ENCODE measurements at regions not wholly inside any gene's neighbourhood (a gene's known extent, or its start where the extent isn't known, plus 50 kb on each side); places are given as distances from the start of the nearest gene placed in this dataset.

DNA sequence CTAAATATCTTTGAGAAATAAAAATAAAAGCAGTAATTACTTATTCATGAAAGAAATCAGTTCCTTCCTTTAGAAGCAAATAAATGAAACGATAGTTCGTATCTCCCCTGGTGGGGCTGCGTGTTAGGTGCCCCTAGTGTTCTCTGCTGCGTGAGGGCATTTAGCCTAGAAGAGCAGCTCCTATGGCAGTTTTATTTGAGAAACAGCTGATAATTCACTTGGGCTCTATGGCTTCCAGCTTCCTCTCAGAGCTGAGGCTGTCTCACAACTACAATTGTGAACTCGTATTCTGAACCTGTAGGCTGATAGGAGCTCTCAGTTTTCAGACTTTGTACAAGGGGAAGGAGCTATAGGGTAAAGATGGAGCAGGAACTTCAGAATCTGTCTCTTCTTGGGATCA, 540.0 kb upstream of the MAP3K7 start:
- TF ChIP-seq EZH2 (IDR thresholded peaks at IDR 0.05; ENCODE audit: low read length, missing control alignments): no peak
- TF ChIP-seq, protein P1, sequence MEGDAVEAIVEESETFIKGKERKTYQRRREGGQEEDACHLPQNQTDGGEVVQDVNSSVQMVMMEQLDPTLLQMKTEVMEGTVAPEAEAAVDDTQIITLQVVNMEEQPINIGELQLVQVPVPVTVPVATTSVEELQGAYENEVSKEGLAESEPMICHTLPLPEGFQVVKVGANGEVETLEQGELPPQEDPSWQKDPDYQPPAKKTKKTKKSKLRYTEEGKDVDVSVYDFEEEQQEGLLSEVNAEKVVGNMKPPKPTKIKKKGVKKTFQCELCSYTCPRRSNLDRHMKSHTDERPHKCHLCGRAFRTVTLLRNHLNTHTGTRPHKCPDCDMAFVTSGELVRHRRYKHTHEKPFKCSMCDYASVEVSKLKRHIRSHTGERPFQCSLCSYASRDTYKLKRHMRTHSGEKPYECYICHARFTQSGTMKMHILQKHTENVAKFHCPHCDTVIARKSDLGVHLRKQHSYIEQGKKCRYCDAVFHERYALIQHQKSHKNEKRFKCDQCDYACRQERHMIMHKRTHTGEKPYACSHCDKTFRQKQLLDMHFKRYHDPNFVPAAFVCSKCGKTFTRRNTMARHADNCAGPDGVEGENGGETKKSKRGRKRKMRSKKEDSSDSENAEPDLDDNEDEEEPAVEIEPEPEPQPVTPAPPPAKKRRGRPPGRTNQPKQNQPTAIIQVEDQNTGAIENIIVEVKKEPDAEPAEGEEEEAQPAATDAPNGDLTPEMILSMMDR (conservative IDR thresholded peaks at IDR 0.05 in 1 of 2, IDR thresholded peaks at IDR 0.05 in 1 of 2; ENCODE audit: low read depth in 1 of 2, low read length in 2 of 2): no peak
- Histone ChIP-seq H3K4me2 (ENCODE audit: extremely low read depth, insufficient read depth, low read length) (no peak overlapping the region), H4K20me1 (ENCODE audit: control insufficient read depth, extremely low read depth, insufficient read depth, low read length) (no peaks in the 10 kb centered on the region), H3K4me3 (replicated peaks in 1 of 4; ENCODE audit: control extremely low read depth in 1 of 4, insufficient read depth in 1 of 4, low read depth in 3 of 4, low read length in 4 of 4) (no peak overlapping the region), H3K9ac (ENCODE audit: insufficient read depth, low read length) (no peak overlapping the region), H3K27me3 (ENCODE audit: control insufficient read depth, insufficient read depth, low read length) (no peaks in the 10 kb centered on the region), H3K36me3 (ENCODE audit: control insufficient read depth, insufficient read depth, low read length) (no peaks in the 10 kb centered on the region), H3K27ac (ENCODE audit: insufficient read depth, low read length) (no peak overlapping the region), H3K9me3 (ENCODE audit: control insufficient read depth, insufficient read depth, low read depth, low read length) (no peaks in the 10 kb centered on the region), H3K79me2 (ENCODE audit: control insufficient read depth, insufficient read depth, low read length) (no peaks in the 10 kb centered on the region), H3K4me1 (ENCODE audit: control insufficient read depth, extremely low read depth, insufficient read depth, low read length) (no peaks in the 10 kb centered on the region), H2AFZ (ENCODE audit: low read length) (no peak overlapping the region)
- no peak for DNase-seq (ENCODE audit: low read depth in 2 of 2)

DNA sequence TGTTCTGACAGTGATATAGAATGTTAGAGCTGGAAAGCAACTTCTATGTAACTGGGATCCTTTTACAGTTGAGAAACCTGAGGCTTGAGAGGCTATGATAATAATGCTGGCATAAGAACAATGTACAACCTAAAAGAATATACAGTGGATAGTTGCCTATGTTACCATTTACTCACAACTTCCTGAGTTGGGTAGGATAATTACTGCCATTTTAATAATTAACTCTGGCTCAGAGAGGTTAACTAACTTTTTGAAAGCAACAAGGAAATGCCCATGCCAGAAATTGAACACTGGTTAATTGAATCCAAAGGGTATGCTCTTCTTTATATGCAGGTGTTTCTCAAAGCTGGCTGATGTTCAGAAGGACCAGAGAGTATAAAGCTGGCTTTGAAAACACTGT, 530.7 kb upstream of the MAP3K7 start:
- H4K20me1 ChIP-seq (ENCODE audit: control insufficient read depth, extremely low read depth, insufficient read depth, low read length): no peaks in the 10 kb centered on the region
- no peak for DNase-seq (ENCODE audit: low read depth in 2 of 2)
- no peak for TF ChIP-seq EZH2 (IDR thresholded peaks at IDR 0.05; ENCODE audit: low read length, missing control alignments)
- TF ChIP-seq, protein P1 (conservative IDR thresholded peaks at IDR 0.05 in 1 of 2, IDR thresholded peaks at IDR 0.05 in 1 of 2; ENCODE audit: low read depth in 1 of 2, low read length in 2 of 2): no peak
- H3K4me3 ChIP-seq (replicated peaks in 1 of 4; ENCODE audit: control extremely low read depth in 1 of 4, insufficient read depth in 1 of 4, low read depth in 3 of 4, low read length in 4 of 4): no peak overlapping the region
- H2AFZ ChIP-seq (ENCODE audit: low read length): no peak overlapping the region
- no peaks in the 10 kb centered on the region for H3K27me3 ChIP-seq (ENCODE audit: control insufficient read depth, insufficient read depth, low read length)
- H3K27ac ChIP-seq (ENCODE audit: insufficient read depth, low read length): no peak overlapping the region
- no peak overlapping the region for H3K9ac ChIP-seq (ENCODE audit: insufficient read depth, low read length)
- no peaks in the 10 kb centered on the region for H3K79me2 ChIP-seq (ENCODE audit: control insufficient read depth, insufficient read depth, low read length)
- no peaks in the 10 kb centered on the region for H3K36me3 ChIP-seq (ENCODE audit: control insufficient read depth, insufficient read depth, low read length)
- no peaks in the 10 kb centered on the region for H3K4me1 ChIP-seq (ENCODE audit: control insufficient read depth, extremely low read depth, insufficient read depth, low read length)
- H3K4me2 ChIP-seq (ENCODE audit: extremely low read depth, insufficient read depth, low read length): no peak overlapping the region
- H3K9me3 ChIP-seq (ENCODE audit: control insufficient read depth, insufficient read depth, low read depth, low read length): no peaks in the 10 kb centered on the region

DNA sequence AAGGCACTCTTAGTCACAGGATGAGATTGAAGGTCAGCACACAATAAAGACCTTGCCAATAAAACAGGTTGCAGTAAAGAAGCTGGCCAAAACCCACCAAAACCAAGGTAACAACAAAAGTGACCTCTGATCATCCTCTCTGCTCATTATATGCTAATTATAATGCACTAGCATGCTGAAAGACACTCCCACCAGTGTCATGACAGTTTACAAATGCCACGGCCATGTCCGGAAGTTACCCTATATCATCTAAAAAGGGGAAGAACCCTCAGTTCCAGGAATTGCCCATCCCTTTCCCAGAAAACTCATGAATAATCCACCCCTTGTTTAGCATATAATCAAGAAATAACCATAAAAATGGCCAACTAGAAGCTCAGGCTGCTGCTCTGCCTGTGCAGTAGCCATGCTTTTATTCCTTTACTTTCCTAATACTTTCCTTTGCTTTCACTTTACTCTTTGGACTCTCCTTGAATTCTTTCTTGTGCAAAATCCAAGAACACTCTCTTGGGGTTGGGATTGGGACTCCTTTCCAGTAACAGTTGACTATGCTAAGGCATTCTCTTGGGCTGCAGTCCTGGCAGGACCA, 527.3 kb upstream of the MAP3K7 start:
- no peaks in the 10 kb centered on the region for H3K4me1 ChIP-seq (ENCODE audit: control insufficient read depth, extremely low read depth, insufficient read depth, low read length)
- H4K20me1 ChIP-seq (ENCODE audit: control insufficient read depth, extremely low read depth, insufficient read depth, low read length): no peaks in the 10 kb centered on the region
- H3K9me3 ChIP-seq (ENCODE audit: control insufficient read depth, insufficient read depth, low read depth, low read length): no peaks in the 10 kb centered on the region
- TF ChIP-seq EZH2 (IDR thresholded peaks at IDR 0.05; ENCODE audit: low read length, missing control alignments): no peak
- TF ChIP-seq, protein P1 (conservative IDR thresholded peaks at IDR 0.05 in 1 of 2, IDR thresholded peaks at IDR 0.05 in 1 of 2; ENCODE audit: low read depth in 1 of 2, low read length in 2 of 2): no peak
- no peak overlapping the region for H3K27ac ChIP-seq (ENCODE audit: insufficient read depth, low read length)
- H3K36me3 ChIP-seq (ENCODE audit: control insufficient read depth, insufficient read depth, low read length): no peaks in the 10 kb centered on the region
- no peak overlapping the region for H3K9ac ChIP-seq (ENCODE audit: insufficient read depth, low read length)
- no peak for DNase-seq (ENCODE audit: low read depth in 2 of 2)
- no peaks in the 10 kb centered on the region for H3K27me3 ChIP-seq (ENCODE audit: control insufficient read depth, insufficient read depth, low read length)
- no peaks in the 10 kb centered on the region for H3K79me2 ChIP-seq (ENCODE audit: control insufficient read depth, insufficient read depth, low read length)
- no peak overlapping the region for H3K4me2 ChIP-seq (ENCODE audit: extremely low read depth, insufficient read depth, low read length)
- H2AFZ ChIP-seq (ENCODE audit: low read length): no peak overlapping the region
- no peak overlapping the region for H3K4me3 ChIP-seq (replicated peaks in 1 of 4; ENCODE audit: control extremely low read depth in 1 of 4, insufficient read depth in 1 of 4, low read depth in 3 of 4, low read length in 4 of 4)

Measured in fibroblast of lung (primary cell).